HG02571 (cell line): ENCODE measurements at regions not wholly inside any gene's neighbourhood (a gene's known extent, or its start where the extent isn't known, plus 50 kb on each side); places are given as distances from the start of the nearest gene placed in this dataset.

Experiments used
- ATAC-seq: cut with Tn5 transposase; IDR thresholded peaks from one replicate; pipeline ENCODE4 v1.9.1; 2021; ENCODE audit warnings: mild to moderate bottlenecking, moderate library complexity; ENCODE audit not compliant: unreplicated experiment

GRCh38 chr1:209509039-209509438 is 74.5 kb upstream of the CAMK1G start:
- no peak for ATAC-seq

GRCh38 chr1:209510063-209510462 is 73.5 kb upstream of the CAMK1G start:
- ATAC-seq = no peak

- ATAC-seq = no peak
Measured at GRCh38 chr1:209511169-209511568, 72.3 kb upstream of the CAMK1G start.

GRCh38 chr1:209512821-209513220 is 70.7 kb upstream of the CAMK1G start:
- no peak for ATAC-seq

- no peak for ATAC-seq
Measured at GRCh38 chr1:209513226-209513625, 70.3 kb upstream of the CAMK1G start.

GRCh38 chr1:209516771-209517680 is 66.5 kb upstream of the CAMK1G start:
- ATAC-seq = no peak

- no peak for ATAC-seq
Measured at GRCh38 chr1:209517681-209518050, 65.8 kb upstream of the CAMK1G start.

GRCh38 chr1:209519786-209520185 is 63.7 kb upstream of the CAMK1G start:
- no peak for ATAC-seq

GRCh38 chr1:209522826-209523225 is 60.7 kb upstream of the CAMK1G start:
- ATAC-seq = no peak

GRCh38 chr1:209526137-209526536 is 57.4 kb upstream of the CAMK1G start:
- ATAC-seq = no peak

- ATAC-seq = no peak
Measured at GRCh38 chr1:209527372-209527771, 56.1 kb upstream of the CAMK1G start.

- no peak for ATAC-seq
Measured at GRCh38 chr1:209527993-209528717, 55.4 kb upstream of the CAMK1G start.

GRCh38 chr1:209529233-209529632 is 54.3 kb upstream of the CAMK1G start:
- no peak for ATAC-seq

GRCh38 chr1:209531006-209531405 is 52.5 kb upstream of the CAMK1G start:
- ATAC-seq = no peak

GRCh38 chr1:209531549-209531948 is 52.0 kb upstream of the CAMK1G start:
- no peak for ATAC-seq
